Activated T-helper 1 cell treated with Interleukin-2 at 50 U/mL for 16 hours (primary cell): ENCODE measurements at regions not wholly inside any gene's neighbourhood (a gene's known extent, or its start where the extent isn't known, plus 50 kb on each side); places are given as distances from the start of the nearest gene placed in this dataset.

Experiments used
- DNase-seq: peaks from one replicate; pipeline ENCODE4 v3.0.0-alpha.2; 2020; ENCODE audit warnings: low read depth

DNA sequence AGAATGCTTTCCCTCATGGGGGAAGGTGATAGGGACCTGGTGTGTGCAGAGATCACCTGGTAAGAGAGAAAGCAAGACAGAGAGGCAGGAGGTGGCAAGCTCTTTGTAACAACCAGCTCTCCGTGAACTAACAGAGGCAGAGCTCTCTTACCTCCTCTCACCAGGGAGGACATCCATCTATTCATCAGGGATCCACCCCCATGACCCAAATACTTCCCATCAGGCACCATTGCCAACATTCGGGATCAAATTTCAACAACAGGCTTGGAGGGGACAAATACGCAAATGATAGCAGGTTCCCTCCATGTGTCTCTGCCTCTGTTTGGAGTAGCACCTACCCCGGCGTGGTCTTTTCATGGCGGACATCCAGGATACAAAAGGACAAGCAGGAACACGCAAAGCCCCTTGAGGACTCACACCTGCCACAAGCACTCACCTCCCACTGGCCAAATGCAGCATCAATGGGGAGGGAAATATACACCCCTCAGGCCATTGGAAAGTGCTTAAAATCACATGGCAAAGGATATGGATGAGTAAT lies 431.2 kb upstream of the AUTS2 start:
- no peak for DNase-seq

DNA sequence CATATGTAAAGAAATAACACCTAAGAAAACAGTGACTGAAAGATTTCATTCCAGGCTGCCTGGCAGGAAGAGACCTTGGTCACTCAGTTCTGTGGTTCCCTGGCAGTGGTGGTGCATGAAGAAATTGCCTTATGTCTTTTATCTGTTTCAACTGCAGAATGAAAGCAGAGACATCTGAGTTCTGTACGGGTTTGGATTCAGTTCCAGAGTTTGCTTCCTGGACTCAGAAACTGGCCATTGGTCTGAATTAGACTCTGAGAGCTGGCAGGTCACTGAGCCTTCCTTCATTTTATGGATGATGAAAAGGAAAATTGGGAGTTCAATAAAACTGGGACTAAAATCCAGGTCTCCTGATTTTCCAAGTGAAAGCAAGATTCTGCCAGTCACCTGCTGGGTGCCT lies 428.9 kb upstream of the AUTS2 start:
- no peak for DNase-seq

DNA sequence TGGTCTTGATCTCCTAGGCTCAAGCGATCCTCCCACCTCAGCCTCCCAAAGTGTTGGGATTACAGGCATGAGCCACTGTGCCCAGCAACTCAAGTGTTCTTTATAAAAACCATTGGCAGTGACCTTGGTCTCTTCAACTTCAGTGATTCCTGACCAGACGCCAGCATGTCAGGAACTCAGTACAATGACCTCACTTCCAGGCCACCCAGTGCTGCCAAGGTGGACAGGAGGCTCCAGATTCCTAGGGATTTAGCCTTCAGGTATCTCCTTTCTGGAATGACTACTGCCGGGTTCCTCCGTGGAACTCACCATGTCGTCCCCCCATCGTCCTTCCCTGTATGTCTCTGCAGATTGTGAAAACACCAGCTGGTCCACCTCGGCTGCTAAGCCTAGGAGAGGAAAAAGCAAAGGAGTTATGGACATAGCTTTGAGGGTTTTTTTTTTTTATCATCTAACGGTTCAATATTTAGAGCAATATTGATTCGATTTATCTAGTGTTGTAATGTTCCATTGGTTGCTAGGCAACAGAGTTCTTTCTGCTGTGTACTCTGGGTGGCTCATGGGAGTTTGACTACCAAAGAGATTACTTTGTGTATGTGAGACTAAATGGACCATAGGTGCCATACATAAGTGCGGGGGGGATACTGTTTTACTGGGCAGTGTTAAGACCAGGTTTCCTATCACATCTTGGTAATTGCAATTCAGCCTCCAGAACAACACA lies 425.8 kb upstream of the AUTS2 start:
- DNase-seq, result no peak

DNA sequence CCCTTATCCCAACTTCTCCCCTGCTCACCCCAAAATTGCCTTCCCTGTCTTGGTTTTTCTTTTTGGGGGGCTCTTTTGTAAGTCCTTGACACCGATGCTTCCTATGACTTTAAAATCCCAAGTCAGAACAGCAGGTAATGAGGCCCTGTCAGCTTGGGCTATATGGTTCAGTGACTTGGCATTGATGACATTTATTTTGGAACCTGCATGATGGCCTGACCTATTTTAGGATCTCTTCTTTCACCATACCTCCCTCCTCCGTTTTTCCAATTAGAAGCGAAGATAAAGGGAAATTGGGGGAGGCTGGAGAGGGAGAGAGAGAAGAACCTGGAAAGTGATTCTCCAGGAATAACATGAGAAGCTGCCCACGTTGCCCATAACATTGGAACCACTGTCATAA lies 424.9 kb upstream of the AUTS2 start:
- DNase-seq, result no peak

DNA sequence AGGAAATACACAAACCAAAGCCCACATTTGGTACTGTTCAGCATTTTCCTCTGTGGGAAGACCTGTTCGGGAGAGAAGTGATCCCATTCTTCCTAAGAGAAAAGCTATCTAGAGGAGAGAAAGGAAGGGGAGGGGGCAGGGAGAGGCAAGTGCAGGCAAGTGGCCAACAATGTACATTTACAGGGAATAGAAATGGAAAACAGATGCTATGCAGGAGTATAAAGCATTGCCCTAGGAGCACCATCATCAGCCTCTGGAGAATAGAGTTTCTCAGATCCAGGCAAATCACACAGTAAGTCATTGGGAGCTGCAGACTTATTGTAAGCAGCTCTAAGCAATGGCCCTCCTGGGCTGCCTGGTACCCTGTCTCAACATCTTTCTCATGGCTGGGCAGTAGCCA lies 424.4 kb upstream of the AUTS2 start:
- no peak for DNase-seq

DNA sequence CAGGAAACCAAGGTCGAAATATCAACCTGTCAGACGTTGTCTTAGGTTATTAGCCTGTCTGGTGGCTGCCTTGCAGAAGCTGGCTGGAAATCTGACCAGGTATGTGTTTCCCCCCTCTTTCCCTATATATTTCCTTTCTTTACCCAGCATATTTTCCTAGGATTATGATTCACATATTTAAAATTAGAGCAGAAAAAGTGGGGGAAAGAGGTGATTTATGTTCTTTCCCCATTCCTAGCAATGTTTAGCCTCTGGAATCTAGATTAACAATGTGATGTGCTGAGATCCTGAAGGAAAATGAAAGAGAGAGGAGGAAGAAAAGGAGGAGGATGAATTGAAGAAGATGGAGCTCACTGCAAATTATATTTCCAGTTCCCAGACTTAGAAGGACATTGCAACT lies 421.4 kb upstream of the AUTS2 start:
- no peak for DNase-seq

DNA sequence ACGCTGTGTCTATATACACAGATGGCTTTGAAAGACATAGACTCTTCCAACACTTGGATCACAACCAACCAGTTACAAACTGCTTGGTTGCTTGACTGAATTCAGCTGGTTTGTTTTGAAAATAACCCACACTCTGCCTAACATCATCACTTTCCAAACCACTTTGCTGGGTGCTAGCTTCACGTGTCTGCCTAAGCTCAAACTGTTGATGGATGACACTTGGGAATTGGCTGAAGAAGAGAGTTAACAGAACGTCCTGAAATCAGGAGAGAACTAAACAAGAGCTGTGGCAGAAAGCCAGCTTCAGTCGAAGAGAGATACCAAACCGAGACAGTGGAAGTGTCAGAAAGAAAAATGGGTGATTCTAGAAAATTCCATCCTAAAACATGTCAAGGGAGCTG lies 420.8 kb upstream of the AUTS2 start:
- DNase-seq, result no peak

DNA sequence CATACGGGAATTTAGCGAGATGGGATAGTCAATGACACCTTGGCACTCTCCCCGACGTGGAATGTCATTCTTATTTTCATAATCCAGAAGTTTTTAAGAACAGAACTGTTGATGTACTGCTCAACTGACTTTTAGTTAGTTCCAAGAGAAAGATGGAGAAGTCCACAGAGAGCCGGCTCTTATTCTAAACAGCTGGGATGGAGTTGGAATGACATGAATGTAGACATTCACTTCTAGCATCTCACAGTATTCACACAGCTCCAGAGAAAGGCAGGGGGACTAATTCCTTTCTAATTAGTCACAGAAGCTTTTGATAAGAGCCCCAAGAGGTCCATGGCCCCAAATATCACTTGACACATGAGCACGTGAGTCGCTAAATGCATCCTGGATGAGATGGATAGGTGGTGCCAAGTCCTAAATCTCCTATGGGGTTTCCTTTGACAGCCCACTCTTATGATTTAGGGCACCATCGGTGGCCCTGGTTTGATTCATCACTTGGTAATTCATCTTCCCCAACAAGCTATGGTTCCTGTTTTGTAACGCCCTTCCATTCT lies 420.3 kb upstream of the AUTS2 start:
- DNase-seq, result no peak

DNA sequence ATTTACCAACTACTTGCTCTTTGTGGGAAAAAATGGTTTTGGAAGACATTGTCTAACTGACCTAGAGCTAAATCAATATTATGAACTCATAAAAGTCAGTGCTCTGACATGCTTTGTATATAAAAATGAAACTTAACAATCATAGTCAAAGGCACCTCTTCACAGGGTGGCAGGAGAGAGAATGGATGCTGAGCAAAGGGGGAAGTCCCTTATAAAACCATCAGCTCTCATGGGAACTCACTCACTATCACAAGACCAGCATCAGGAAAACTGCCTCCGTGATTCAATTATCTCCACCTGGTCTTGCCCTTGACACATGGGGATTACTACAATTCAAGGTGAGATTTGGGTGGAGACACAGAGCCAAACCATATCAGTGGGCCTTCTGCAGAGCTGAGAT lies 417.6 kb upstream of the AUTS2 start:
- no peak for DNase-seq

DNA sequence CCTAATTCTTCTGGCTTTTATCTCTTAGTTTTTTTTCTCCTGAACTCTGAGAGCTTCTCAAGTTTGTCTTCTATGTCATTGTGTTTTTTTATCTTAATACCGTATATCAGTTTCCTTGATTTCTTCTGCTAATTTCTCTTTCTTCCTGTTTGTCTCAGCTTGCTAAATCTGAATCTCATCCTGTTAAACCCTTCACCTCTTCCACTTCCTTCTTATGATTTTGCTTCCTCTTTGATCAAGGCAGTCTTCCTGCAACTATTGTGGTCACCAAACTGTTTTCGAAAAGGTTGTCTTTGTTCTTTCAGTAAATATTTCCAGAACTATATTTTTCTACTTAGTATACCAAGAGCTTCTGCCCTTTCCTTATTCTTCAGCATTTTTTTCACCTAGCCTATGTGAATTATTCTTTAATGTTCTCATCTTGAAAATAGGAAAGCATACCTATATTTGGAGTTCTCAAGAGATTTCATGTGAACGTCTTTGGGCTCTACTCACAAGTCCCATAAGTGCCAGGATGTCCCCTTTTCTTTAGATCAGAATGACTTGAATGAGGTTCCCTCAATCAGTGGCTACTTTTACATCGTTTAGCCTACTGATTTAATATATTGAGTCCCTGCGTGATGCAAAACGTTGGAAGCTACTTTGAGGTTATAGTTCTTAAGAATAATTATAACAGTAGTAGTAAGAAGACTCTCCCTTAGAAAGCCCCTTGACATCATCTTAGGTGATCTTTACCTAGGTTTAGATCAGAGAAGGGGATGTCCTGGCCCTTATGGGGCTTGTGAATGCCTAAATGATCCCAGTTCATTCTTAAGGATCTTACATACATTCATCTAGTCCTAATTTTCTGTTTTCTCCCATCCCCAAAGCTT lies 415.4 kb upstream of the AUTS2 start:
- no peak for DNase-seq

DNA sequence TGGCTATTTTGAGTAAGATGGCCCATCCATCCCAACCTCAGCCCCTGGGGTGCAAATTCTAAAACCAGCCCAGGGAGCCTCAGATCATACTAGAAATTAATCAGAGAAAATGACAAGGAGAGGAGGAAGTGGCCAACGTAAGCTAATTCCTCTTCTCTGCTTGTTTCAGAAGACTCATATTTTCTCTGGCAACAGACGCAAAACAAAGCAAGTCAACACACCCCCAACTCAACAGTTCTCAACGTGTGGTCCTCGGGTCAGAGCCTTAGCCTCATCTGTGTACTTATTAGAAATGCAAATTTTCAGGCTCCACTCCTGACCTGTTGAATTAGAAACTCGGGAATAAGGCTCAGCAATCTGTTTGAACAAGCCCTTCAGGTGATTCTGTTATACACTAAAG lies 413.9 kb upstream of the AUTS2 start:
- no peak for DNase-seq

DNA sequence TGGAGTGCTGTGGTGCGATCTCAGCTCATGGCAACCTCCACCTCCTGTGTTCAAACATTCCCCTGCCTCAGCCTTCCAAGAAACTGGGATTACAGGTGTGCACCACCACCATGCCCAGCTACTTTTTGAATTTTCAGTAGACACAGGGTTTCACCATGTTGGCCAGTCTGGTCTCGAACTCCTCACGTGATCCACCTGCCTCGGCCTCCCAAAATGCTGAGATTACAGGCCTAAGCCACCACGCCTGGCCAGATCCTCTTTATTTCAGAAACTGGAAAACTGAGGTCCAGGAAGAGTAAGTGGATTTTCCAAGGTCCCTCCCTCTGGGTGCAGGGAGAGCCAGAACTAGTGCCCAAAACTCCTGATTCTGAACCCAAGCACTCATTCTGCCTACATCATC lies 413.1 kb upstream of the AUTS2 start:
- no peak for DNase-seq

DNA sequence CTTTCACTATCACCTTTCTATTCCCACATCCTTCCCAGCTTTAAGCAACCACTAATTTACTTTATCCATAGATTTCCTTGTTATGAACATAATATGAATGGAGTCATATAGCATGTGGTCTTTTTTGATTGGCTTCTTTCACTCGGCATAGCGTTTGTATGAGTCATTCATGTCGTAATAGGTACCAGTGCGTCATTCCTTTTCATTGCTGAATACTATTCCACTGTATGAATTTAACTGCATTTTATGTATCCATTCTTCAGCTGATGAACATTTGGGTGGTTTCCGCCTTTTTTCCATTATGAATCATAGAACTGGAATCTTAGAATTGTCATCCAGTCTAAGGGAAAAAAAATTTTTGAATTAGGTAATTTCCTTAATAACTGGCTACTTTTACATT lies 411.3 kb upstream of the AUTS2 start:
- DNase-seq, result no peak

DNA sequence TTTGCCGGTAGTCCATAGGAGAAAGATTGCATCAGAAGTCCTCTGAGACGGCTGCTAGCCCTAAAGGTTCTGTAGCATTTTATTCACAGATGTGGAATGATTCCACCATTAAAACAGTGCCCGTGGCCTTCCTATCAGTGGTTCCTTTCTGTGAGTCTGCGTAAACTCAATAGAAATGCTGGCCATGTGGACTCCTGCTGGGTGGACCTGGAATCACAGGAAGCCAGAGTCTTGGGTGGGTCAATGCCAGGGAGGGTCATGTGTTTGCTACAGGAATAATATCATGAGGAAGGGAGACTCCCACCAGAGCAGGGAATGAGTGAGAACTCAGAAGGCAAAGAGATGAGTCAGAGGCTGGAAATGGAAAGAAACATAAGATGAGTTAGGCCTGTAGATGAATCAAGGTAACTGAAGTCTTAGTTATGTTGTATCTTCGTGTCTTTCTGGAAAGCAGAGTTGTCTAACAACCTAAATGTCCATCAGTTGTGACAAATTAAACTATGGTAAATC lies 410.4 kb upstream of the AUTS2 start:
- no peak for DNase-seq

DNA sequence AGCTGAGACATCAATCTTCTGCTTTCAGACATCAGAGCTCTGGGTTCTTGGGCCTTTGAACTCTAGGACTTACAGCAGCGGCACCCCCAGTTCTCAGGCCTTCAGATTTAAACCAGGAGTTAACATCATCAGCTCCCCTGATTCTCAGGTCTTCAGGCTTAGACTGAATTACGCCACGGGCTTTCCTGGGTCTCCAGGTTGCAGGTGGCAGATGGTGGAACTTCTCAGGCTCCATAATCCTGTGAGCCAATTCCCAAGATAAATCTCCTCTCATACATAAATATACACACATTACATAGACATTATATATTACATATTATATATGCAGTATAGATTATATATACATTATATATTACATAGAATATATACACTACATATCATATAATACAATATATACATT lies 408.9 kb upstream of the AUTS2 start:
- no peak for DNase-seq

DNA sequence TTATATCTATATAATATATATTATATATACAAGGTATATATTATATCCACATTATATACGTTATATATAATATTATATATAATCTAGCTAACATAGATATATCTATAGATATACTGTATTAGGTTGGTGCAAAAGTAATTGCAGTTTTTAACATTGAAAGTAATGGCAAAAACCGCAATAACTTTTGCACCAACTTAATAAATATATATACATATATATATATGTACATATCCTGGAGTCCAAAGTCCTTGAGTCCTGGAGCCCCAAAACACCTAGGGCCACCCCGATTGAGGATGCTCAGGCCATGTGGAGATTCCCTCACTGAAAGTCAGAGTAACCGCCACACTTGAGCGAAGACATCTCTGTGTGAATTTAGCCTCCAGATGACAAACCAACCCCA lies 408.2 kb upstream of the AUTS2 start:
- no peak for DNase-seq

DNA sequence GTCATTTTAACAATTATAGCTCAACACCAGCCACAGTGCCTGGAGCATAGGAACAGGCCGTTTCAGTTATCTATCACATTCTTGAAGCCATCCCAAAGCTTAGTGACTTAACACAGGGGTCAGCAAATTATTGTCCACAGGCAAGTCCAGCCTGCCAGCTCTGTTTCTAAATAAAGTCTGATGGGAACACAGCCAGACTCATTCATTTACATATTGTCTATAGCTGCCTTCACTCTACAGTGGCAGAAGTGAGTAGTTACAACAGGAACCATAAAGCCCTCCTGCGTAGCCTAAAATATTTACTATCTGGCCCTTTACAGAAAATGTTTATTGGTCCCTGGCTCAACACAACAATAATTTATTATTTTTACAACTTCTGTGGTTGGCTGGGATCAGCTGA lies 407.5 kb upstream of the AUTS2 start:
- no peak for DNase-seq

DNA sequence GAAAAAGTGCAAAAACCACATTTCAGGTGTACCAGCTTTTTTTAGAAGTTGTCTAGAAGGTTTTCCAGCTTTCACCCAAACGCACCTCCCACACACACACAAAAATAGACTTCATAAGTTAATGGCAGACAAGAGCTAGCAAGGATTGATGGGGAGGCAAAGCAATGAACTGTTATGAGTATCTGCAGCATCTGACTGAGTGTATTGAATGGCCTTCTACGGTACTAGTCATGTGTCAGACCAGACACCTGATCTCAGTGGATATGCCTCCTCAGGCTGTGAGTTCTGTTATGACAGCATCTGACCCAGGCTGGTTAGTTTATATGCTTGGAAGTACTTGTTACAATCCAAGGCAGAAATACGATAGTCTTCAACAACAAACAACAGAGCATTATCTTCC lies 406.1 kb upstream of the AUTS2 start:
- DNase-seq, result no peak

DNA sequence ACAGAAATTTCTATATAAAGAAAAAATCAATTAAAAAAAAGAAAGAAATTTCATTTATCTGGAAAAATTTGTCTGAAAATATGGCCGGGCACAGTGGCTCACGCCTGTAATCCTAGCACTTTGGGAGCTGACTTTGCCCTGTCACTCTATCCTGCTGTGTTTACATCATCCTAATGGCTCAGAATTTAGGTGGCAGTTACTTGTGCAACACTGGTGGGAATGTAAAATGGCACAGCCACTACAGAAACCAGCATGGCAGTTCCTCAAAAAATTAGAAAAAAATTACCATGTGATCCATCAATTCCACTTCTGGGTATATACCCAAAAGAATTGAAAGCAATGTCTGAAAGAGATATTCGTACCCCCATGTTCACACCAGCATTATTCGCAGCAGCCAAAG lies 405.2 kb upstream of the AUTS2 start:
- no peak for DNase-seq

DNA sequence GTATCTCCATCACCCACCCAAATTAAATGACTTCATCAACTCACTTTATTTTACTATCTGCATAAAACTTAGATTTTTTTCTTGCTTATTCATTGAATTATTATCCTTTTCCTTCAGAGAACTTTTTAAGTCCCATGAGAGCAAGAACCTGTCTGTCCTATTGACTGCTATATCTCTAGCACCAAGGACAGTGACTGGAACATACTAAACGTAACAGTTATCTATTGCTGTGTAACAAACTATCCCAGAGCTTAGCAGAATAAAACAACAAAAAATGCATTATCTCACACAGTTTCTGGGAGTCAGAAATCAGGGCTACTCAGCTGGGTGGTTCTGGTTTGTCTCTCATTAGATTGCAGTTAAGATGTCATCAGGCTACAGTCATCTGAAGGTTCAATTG lies 401.7 kb upstream of the AUTS2 start:
- DNase-seq, result no peak

DNA sequence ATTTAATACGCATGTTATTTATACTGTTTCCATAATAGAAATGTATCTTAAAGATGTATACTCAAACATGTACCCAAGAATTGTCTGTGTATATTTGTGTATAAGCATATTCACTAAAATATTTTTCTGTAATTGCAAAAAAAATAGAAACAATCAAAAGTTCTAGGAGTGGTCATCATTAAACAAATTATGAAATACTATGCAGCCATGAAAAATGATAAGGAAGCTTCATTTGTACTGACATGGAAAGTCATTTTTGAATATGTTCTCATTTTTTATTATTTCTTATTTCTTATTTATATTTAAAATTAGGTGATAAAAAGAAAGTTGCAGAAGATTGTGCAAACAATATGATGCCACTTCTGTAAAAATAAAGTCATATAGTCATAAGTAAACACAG lies 400.0 kb upstream of the AUTS2 start:
- no peak for DNase-seq

DNA sequence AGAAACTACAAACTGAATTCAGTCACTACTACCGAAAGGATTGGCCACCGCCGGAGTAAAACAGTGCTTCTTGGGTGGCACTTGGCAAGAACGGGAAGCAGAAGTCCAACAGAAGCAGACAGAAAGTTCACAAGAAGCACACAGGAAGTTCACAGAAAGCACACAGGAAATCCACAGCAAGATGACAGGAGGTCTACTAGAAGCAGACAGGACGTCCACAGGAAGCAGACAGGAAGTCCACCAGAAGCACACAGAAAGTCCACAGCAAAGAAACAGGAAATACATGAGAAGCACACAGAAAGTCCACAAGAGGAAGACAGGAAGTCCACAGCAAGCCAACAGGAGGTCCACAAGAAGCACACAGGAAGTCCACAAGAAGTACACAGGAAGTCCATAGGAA lies 399.2 kb upstream of the AUTS2 start:
- DNase-seq, result no peak

DNA sequence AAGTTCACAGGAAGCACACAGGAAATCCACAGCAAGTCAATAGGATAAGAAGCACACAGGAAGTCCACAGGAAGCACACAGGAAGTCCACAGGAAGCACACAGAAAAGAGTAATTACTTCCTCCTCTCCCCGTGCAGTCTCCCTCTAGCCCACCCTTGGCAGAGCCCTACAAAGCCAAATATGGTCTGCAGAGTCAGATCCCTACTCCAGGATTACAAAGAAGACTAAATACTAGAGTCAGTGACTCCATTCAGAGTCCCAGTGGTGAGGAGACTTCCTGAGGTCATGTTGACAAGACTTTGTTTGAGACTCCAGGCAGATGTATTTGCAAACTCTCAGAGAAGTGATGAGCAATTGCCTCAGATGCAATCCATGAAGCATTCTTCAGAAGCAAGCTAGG lies 398.6 kb upstream of the AUTS2 start:
- no peak for DNase-seq
